ENCODE measurements at regions not wholly inside any gene's neighbourhood (a gene's known extent, or its start where the extent isn't known, plus 50 kb on each side); places are given as distances from the start of the nearest gene placed in this dataset.

DNA sequence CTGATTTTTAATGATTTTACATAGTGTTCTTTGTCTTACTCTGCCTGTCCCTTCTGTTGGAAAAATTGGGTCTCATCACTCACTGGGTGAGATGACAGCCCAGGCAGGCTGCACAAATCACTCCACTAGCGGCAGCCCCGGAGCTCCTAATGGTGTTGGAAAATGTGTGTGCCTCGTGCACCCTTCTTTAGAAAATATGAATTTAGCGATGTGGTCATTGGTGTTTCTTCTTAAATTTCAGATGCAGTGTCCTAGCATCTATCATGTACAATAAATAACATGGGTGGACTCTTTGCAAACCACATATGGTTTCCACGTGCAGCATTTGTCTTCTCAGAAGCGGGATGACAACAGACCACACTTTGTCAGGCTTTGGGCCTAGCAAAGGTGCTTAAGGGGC lies 194.2 kb downstream of the ACKR3 start:
- Histone ChIP-seq H3K27ac (ENCODE audit: insufficient read depth in 1 of 2, low read depth in 1 of 2, low read length in 2 of 2, poor library complexity in 1 of 2, severe bottlenecking in 2 of 2) (no peak overlapping the region), H3K4me1 (ENCODE audit: control extremely low read depth in 1 of 4, control insufficient read depth in 4 of 4, insufficient read depth in 4 of 4, low read length in 3 of 4) (no peaks in the 10 kb centered on the region), H3K36me3 (ENCODE audit: control insufficient read depth in 4 of 4, insufficient read depth in 4 of 4, low read length in 3 of 4) (no peaks in the 10 kb centered on the region), H3K27me3 (replicated peaks in 2 of 5; ENCODE audit: control insufficient read depth in 4 of 5, insufficient read depth in 5 of 5, low read length in 4 of 5) (peaks cover 0 to 4% (median 2%) of the 10 kb centered on the region in 5 experiments), H3K4me3 (ENCODE audit: control insufficient read depth in 1 of 7, extremely low read depth in 1 of 7, insufficient read depth in 4 of 7, low read depth in 2 of 7, low read length in 6 of 7) (no peak overlapping the region), H3K9me3 (ENCODE audit: control extremely low read depth in 1 of 5, control insufficient read depth in 4 of 5, insufficient read depth in 2 of 5, low read depth in 1 of 5, low read length in 4 of 5) (peaks cover 0 to 20% (median 0%) of the 10 kb centered on the region in 5 experiments)
- ChIA-PET POLR2A (no interaction called here), CTCF (no interaction called here)
- no peak for DNase-seq
- 93% methylated on average over 2 of the region's 6 CpGs for WGBS (ENCODE audit: insufficient coverage)

DNA sequence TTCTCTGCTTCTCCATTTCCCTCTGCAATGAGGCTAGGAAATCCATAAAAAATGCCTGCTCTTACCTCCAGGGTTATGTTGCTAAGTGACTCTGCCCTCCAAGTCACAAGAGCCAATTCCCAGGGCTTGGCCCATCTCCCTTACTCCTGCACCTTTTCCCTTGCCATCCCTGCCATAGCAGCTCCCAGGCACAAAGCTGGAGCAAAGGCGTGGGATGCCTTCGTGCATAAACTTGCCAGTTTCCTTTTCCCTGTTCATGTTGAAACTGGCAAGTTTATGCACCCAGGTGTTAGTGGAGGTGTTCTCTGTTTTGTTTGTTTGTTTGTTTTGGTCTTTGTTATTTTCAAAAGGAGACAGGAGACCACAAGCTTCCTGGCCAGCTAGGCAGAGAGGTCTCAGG lies 195.1 kb downstream of the ACKR3 start:
- H3K4me1 ChIP-seq (ENCODE audit: control extremely low read depth in 1 of 4, control insufficient read depth in 4 of 4, insufficient read depth in 4 of 4, low read length in 3 of 4): no peaks in the 10 kb centered on the region
- ChIA-PET CTCF (no interaction called here), POLR2A (no interaction called here)
- no CpG with 5 or more reads among the region's 2 CpGs for WGBS (ENCODE audit: insufficient coverage)
- DNase-seq: no peak
- H3K4me3 ChIP-seq (ENCODE audit: control insufficient read depth in 1 of 7, extremely low read depth in 1 of 7, insufficient read depth in 4 of 7, low read depth in 2 of 7, low read length in 6 of 7): no peak overlapping the region
- peaks cover 0 to 4% (median 2%) of the 10 kb centered on the region in 5 experiments for H3K27me3 ChIP-seq (replicated peaks in 2 of 5; ENCODE audit: control insufficient read depth in 4 of 5, insufficient read depth in 5 of 5, low read length in 4 of 5)
- no peak overlapping the region for H3K27ac ChIP-seq (ENCODE audit: insufficient read depth in 1 of 2, low read depth in 1 of 2, low read length in 2 of 2, poor library complexity in 1 of 2, severe bottlenecking in 2 of 2)
- peaks cover 0 to 20% (median 0%) of the 10 kb centered on the region in 5 experiments for H3K9me3 ChIP-seq (ENCODE audit: control extremely low read depth in 1 of 5, control insufficient read depth in 4 of 5, insufficient read depth in 2 of 5, low read depth in 1 of 5, low read length in 4 of 5)
- no peaks in the 10 kb centered on the region for H3K36me3 ChIP-seq (ENCODE audit: control insufficient read depth in 4 of 4, insufficient read depth in 4 of 4, low read length in 3 of 4)

- 78% methylated on average over 3 of the region's 3 CpGs for WGBS (ENCODE audit: insufficient coverage)
- H3K9me3 ChIP-seq (ENCODE audit: control extremely low read depth in 1 of 5, control insufficient read depth in 4 of 5, insufficient read depth in 2 of 5, low read depth in 1 of 5, low read length in 4 of 5): peaks cover 0 to 20% (median 0%) of the 10 kb centered on the region in 5 experiments
- no peak for DNase-seq
- no peaks in the 10 kb centered on the region for H3K36me3 ChIP-seq (ENCODE audit: control insufficient read depth in 4 of 4, insufficient read depth in 4 of 4, low read length in 3 of 4)
- H3K4me3 ChIP-seq (ENCODE audit: control insufficient read depth in 1 of 7, extremely low read depth in 1 of 7, insufficient read depth in 4 of 7, low read depth in 2 of 7, low read length in 6 of 7): no peak overlapping the region
- no peak overlapping the region for H3K27ac ChIP-seq (ENCODE audit: insufficient read depth in 1 of 2, low read depth in 1 of 2, low read length in 2 of 2, poor library complexity in 1 of 2, severe bottlenecking in 2 of 2)
- H3K4me1 ChIP-seq (ENCODE audit: control extremely low read depth in 1 of 4, control insufficient read depth in 4 of 4, insufficient read depth in 4 of 4, low read length in 3 of 4): no peaks in the 10 kb centered on the region
- H3K27me3 ChIP-seq (replicated peaks in 2 of 5; ENCODE audit: control insufficient read depth in 4 of 5, insufficient read depth in 5 of 5, low read length in 4 of 5): peaks cover 0 to 7% (median 2%) of the 10 kb centered on the region in 5 experiments
- ChIA-PET CTCF (no interaction called here), POLR2A (no interaction called here)
These were observed 195.9 kb downstream of the ACKR3 start for GRCh38 chr2:236765478-236765877.

- H3K9me3 ChIP-seq (ENCODE audit: control extremely low read depth in 1 of 5, control insufficient read depth in 4 of 5, insufficient read depth in 2 of 5, low read depth in 1 of 5, low read length in 4 of 5): peaks cover 0 to 20% (median 0%) of the 10 kb centered on the region in 5 experiments
- no peak overlapping the region for H3K27ac ChIP-seq (ENCODE audit: insufficient read depth in 1 of 2, low read depth in 1 of 2, low read length in 2 of 2, poor library complexity in 1 of 2, severe bottlenecking in 2 of 2)
- H3K36me3 ChIP-seq (ENCODE audit: control insufficient read depth in 4 of 4, insufficient read depth in 4 of 4, low read length in 3 of 4): no peaks in the 10 kb centered on the region
- POLR2A ChIA-PET: no interaction called here
- H3K27me3 ChIP-seq (replicated peaks in 2 of 5; ENCODE audit: control insufficient read depth in 4 of 5, insufficient read depth in 5 of 5, low read length in 4 of 5): peaks cover 0 to 7% (median 2%) of the 10 kb centered on the region in 5 experiments
- WGBS (ENCODE audit: insufficient coverage): no CpG with 5 or more reads among the region's 2 CpGs
- no peaks in the 10 kb centered on the region for H3K4me1 ChIP-seq (ENCODE audit: control extremely low read depth in 1 of 4, control insufficient read depth in 4 of 4, insufficient read depth in 4 of 4, low read length in 3 of 4)
- no peak overlapping the region for H3K4me3 ChIP-seq (ENCODE audit: control insufficient read depth in 1 of 7, extremely low read depth in 1 of 7, insufficient read depth in 4 of 7, low read depth in 2 of 7, low read length in 6 of 7)
- CTCF ChIA-PET: no interaction called here
- no peak for DNase-seq
These were observed 197.2 kb downstream of the ACKR3 start for GRCh38 chr2:236766850-236767249.

GRCh38 chr2:236767941-236768340 lies 198.3 kb downstream of the ACKR3 start:
- Histone ChIP-seq H3K27me3 (replicated peaks in 2 of 5; ENCODE audit: control insufficient read depth in 4 of 5, insufficient read depth in 5 of 5, low read length in 4 of 5) (peaks cover 0 to 12% (median 2%) of the 10 kb centered on the region in 5 experiments), H3K27ac (ENCODE audit: insufficient read depth in 1 of 2, low read depth in 1 of 2, low read length in 2 of 2, poor library complexity in 1 of 2, severe bottlenecking in 2 of 2) (no peak overlapping the region), H3K9me3 (ENCODE audit: control extremely low read depth in 1 of 5, control insufficient read depth in 4 of 5, insufficient read depth in 2 of 5, low read depth in 1 of 5, low read length in 4 of 5) (peaks cover 0 to 20% (median 0%) of the 10 kb centered on the region in 5 experiments), H3K4me1 (ENCODE audit: control extremely low read depth in 1 of 4, control insufficient read depth in 4 of 4, insufficient read depth in 4 of 4, low read length in 3 of 4) (no peaks in the 10 kb centered on the region), H3K4me3 (ENCODE audit: control insufficient read depth in 1 of 7, extremely low read depth in 1 of 7, insufficient read depth in 4 of 7, low read depth in 2 of 7, low read length in 6 of 7) (no peak overlapping the region), H3K36me3 (ENCODE audit: control insufficient read depth in 4 of 4, insufficient read depth in 4 of 4, low read length in 3 of 4) (no peaks in the 10 kb centered on the region)
- CTCF ChIA-PET: no interaction called here
- POLR2A ChIA-PET: no interaction called here
- no peak for DNase-seq
- WGBS (ENCODE audit: insufficient coverage): 92% methylated on average over 7 of the region's 7 CpGs

- Histone ChIP-seq H3K9me3 (ENCODE audit: control extremely low read depth in 1 of 5, control insufficient read depth in 4 of 5, insufficient read depth in 2 of 5, low read depth in 1 of 5, low read length in 4 of 5) (peaks cover 0 to 20% (median 0%) of the 10 kb centered on the region in 5 experiments), H3K4me3 (ENCODE audit: control insufficient read depth in 1 of 7, extremely low read depth in 1 of 7, insufficient read depth in 4 of 7, low read depth in 2 of 7, low read length in 6 of 7) (no peak overlapping the region), H3K27ac (ENCODE audit: insufficient read depth in 1 of 2, low read depth in 1 of 2, low read length in 2 of 2, poor library complexity in 1 of 2, severe bottlenecking in 2 of 2) (no peak overlapping the region), H3K4me1 (ENCODE audit: control extremely low read depth in 1 of 4, control insufficient read depth in 4 of 4, insufficient read depth in 4 of 4, low read length in 3 of 4) (no peaks in the 10 kb centered on the region), H3K36me3 (ENCODE audit: control insufficient read depth in 4 of 4, insufficient read depth in 4 of 4, low read length in 3 of 4) (no peaks in the 10 kb centered on the region), H3K27me3 (replicated peaks in 2 of 5; ENCODE audit: control insufficient read depth in 4 of 5, insufficient read depth in 5 of 5, low read length in 4 of 5) (peaks cover 0 to 12% (median 2%) of the 10 kb centered on the region in 5 experiments)
- WGBS (ENCODE audit: insufficient coverage): 94% methylated on average over 4 of the region's 4 CpGs
- ChIA-PET CTCF (no interaction called here), POLR2A (no interaction called here)
- no peak for DNase-seq
These were observed 198.9 kb downstream of the ACKR3 start for GRCh38 chr2:236768393-236769140.

- ChIA-PET POLR2A (no interaction called here), CTCF (no interaction called here)
- Histone ChIP-seq H3K9me3 (ENCODE audit: control extremely low read depth in 1 of 5, control insufficient read depth in 4 of 5, insufficient read depth in 2 of 5, low read depth in 1 of 5, low read length in 4 of 5) (peaks cover 0 to 20% (median 0%) of the 10 kb centered on the region in 5 experiments), H3K27me3 (replicated peaks in 2 of 5; ENCODE audit: control insufficient read depth in 4 of 5, insufficient read depth in 5 of 5, low read length in 4 of 5) (peaks cover 0 to 15% (median 2%) of the 10 kb centered on the region in 5 experiments), H3K4me1 (ENCODE audit: control extremely low read depth in 1 of 4, control insufficient read depth in 4 of 4, insufficient read depth in 4 of 4, low read length in 3 of 4) (no peaks in the 10 kb centered on the region), H3K27ac (ENCODE audit: insufficient read depth in 1 of 2, low read depth in 1 of 2, low read length in 2 of 2, poor library complexity in 1 of 2, severe bottlenecking in 2 of 2) (no peak overlapping the region), H3K36me3 (ENCODE audit: control insufficient read depth in 4 of 4, insufficient read depth in 4 of 4, low read length in 3 of 4) (no peaks in the 10 kb centered on the region), H3K4me3 (ENCODE audit: control insufficient read depth in 1 of 7, extremely low read depth in 1 of 7, insufficient read depth in 4 of 7, low read depth in 2 of 7, low read length in 6 of 7) (no peak overlapping the region)
- DNase-seq: no peak
- WGBS (ENCODE audit: insufficient coverage): 96% methylated on average over 9 of the region's 9 CpGs
These were observed 200.5 kb downstream of the ACKR3 start for GRCh38 chr2:236769981-236770671.
